IMR-90 (cell line): ENCODE measurements at regions not wholly inside any gene's neighbourhood (a gene's known extent, or its start where the extent isn't known, plus 50 kb on each side); places are given as distances from the start of the nearest gene placed in this dataset.

Experiments
- ATAC-seq: fragments of 200-7000 bp; cut with Tn5 transposase; 2 replicates; pipeline ENCODE4 v1.9.1; 2020; ENCODE audit warnings: low read depth, mild to moderate bottlenecking, moderate library complexity
- BruUV-seq: library from RNA; stranded (reverse); fragments of 400-500 nt; replicated peaks from 2 replicates; lab custom pipeline; 2021; lab: Mats Ljungman, UMichigan
- CTCF ChIA-PET: fragments of 300-600 bp; formaldehyde crosslinking; extraction: SDS; loops from one replicate; lab custom pipeline; 2021; ENCODE audit warnings: antibody characterized with exemption; lab: Yijun Ruan, JAX
- POLR2A ChIA-PET: fragments of 300-600 bp; sonication (Branson Sonifier 250); formaldehyde crosslinking; loops from one replicate; lab custom pipeline; 2022; ENCODE audit warnings: antibody characterized with exemption; ENCODE audit not compliant: unreplicated experiment; lab: Charles Lee
- DNase-seq: peaks from one replicate; pipeline ENCODE4 v3.0.0; 2013
- H2AFZ ChIP-seq: replicated peaks from 2 replicates; pipeline ENCODE3; 2013; ENCODE audit warnings: low read length, mild to moderate bottlenecking; ENCODE audit not compliant: poor library complexity
- H2AK5ac ChIP-seq: 2 replicates; pipeline ENCODE4 v1.6.1; 2013; ENCODE audit warnings: low read depth, low read length, inconsistent platforms
- H2AK9ac ChIP-seq: replicated peaks from 2 replicates; pipeline ENCODE3; 2013; ENCODE audit warnings: mild to moderate bottlenecking, low read depth, low read length, moderate library complexity; ENCODE audit not compliant: poor library complexity
- H2BK120ac ChIP-seq: 2 replicates; pipeline ENCODE4 v1.6.1; 2013; ENCODE audit warnings: low read depth, low read length, inconsistent platforms
- H2BK15ac ChIP-seq: 3 replicates; pipeline ENCODE4 v1.6.1; 2013; ENCODE audit warnings: low read depth, low read length, inconsistent platforms
- H2BK20ac ChIP-seq: 2 replicates; pipeline ENCODE4 v1.6.1; 2013; ENCODE audit warnings: low read depth, mild to moderate bottlenecking, inconsistent platforms, low read length, moderate library complexity
- H2BK5ac ChIP-seq: 2 replicates; pipeline ENCODE4 v1.6.1; 2013; ENCODE audit warnings: mild to moderate bottlenecking, low read depth, low read length, inconsistent platforms; ENCODE audit not compliant: poor library complexity, severe bottlenecking
- H3K14ac ChIP-seq: replicated peaks from 2 replicates; pipeline ENCODE4 v1.6.1; 2013; ENCODE audit warnings: low read depth, low read length, inconsistent platforms
- H3K18ac ChIP-seq: 2 replicates; pipeline ENCODE4 v1.6.1; 2013; ENCODE audit warnings: low read depth, low read length, control low read depth
- H3K23ac ChIP-seq: 2 replicates; pipeline ENCODE4 v1.6.1; 2013; ENCODE audit warnings: low read depth, low read length, inconsistent platforms
- H3K27ac ChIP-seq: 2 replicates; pipeline ENCODE4 v1.5.1; 2013; ENCODE audit warnings: mild to moderate bottlenecking, control low read depth, low read length; ENCODE audit not compliant: insufficient read depth
- H3K27me3 ChIP-seq: 2 replicates; pipeline ENCODE4 v1.6.1; 2013; ENCODE audit warnings: low read length; ENCODE audit not compliant: control insufficient read depth, insufficient read depth
- H3K36me3 ChIP-seq: 2 replicates; pipeline ENCODE4 v1.6.1; 2013; ENCODE audit warnings: low read length, mixed read lengths; ENCODE audit not compliant: control insufficient read depth, insufficient read depth
- H3K4ac ChIP-seq: 2 replicates; pipeline ENCODE4 v1.6.1; 2013; ENCODE audit warnings: low read depth, low read length, inconsistent platforms
- H3K4me1 ChIP-seq: 2 replicates; pipeline ENCODE4 v1.6.1; 2013; ENCODE audit warnings: low read length, mixed read lengths; ENCODE audit not compliant: control insufficient read depth, insufficient read depth
- H3K4me2 ChIP-seq: 2 replicates; pipeline ENCODE4 v1.6.1; 2013; ENCODE audit warnings: low read depth, mild to moderate bottlenecking, control low read depth, low read length, moderate library complexity
- H3K4me3 ChIP-seq: 2 replicates; pipeline ENCODE4 v1.5.1; 2013; ENCODE audit warnings: low read depth, mild to moderate bottlenecking, control low read depth, low read length, moderate library complexity; ENCODE audit not compliant: insufficient read depth
- H3K56ac ChIP-seq: 2 replicates; pipeline ENCODE4 v1.6.1; 2013; ENCODE audit warnings: low read length, inconsistent platforms; ENCODE audit not compliant: insufficient read depth; ENCODE audit errors: extremely low read depth
- H3K79me1 ChIP-seq, 2 experiments: 2 replicates each; pipeline ENCODE4 v1.6.1; 2013; ENCODE audit warnings: low read length in 2 of 2, inconsistent platforms in 1 of 2, low read depth in 1 of 2
- H3K9ac ChIP-seq: 2 replicates; pipeline ENCODE4 v1.6.1; 2013; ENCODE audit warnings: low read depth, low read length, control low read depth
- H3K9me1 ChIP-seq: 2 replicates; pipeline ENCODE4 v1.6.1; 2013; ENCODE audit warnings: low read length, inconsistent platforms; ENCODE audit not compliant: insufficient read depth
- H3K9me3 ChIP-seq: 2 replicates; pipeline ENCODE4 v1.6.1; 2013; ENCODE audit warnings: low read length; ENCODE audit not compliant: control insufficient read depth, insufficient read depth
- H4K20me1 ChIP-seq: 2 replicates; pipeline ENCODE4 v1.6.1; 2013; ENCODE audit warnings: low read length, inconsistent platforms; ENCODE audit not compliant: insufficient read depth
- H4K5ac ChIP-seq: 2 replicates; pipeline ENCODE4 v1.6.1; 2013; ENCODE audit warnings: mild to moderate bottlenecking, low read depth, low read length, control low read depth
- H4K8ac ChIP-seq, 2 experiments: 2 replicates each; pipeline ENCODE4 v1.6.1; 2013; ENCODE audit warnings: low read depth in 2 of 2, low read length in 2 of 2, control low read depth in 1 of 2, inconsistent platforms in 1 of 2
- H4K91ac ChIP-seq: 2 replicates; pipeline ENCODE4 v1.6.1; 2013; ENCODE audit warnings: low read depth, low read length, inconsistent platforms; ENCODE audit not compliant: insufficient read depth
- CEBPB ChIP-seq: IDR thresholded peaks from 2 replicates; pipeline ENCODE4 v1.6.1; 2012; ENCODE audit warnings: low read depth, low read length, improper control_type of control experiment
- CHD1 ChIP-seq: IDR thresholded peaks from 2 replicates; pipeline ENCODE4 v1.6.1; 2012; ENCODE audit warnings: low read depth, low read length, improper control_type of control experiment
- MAFK ChIP-seq: IDR thresholded peaks from 2 replicates; pipeline ENCODE4 v1.6.1; 2012; ENCODE audit warnings: low read depth, low read length, improper control_type of control experiment
- NFE2L2 ChIP-seq: fragments of 150-350 bp; IDR thresholded peaks from 2 replicates; pipeline ENCODE4 v1.6.1; 2016; ENCODE audit warnings: low read depth, mild to moderate bottlenecking, low read length
- POLR2A ChIP-seq: IDR thresholded peaks from 2 replicates; pipeline ENCODE4 v1.6.1; 2012; ENCODE audit warnings: mild to moderate bottlenecking, low read depth, low read length
- RAD21 ChIP-seq: IDR thresholded peaks from 2 replicates; pipeline ENCODE4 v1.6.1; 2012; ENCODE audit warnings: low read length, improper control_type of control experiment
- RCOR1 ChIP-seq: IDR thresholded peaks from 2 replicates; pipeline ENCODE4 v1.6.1; 2012; ENCODE audit warnings: mild to moderate bottlenecking, low read length, improper control_type of control experiment; ENCODE audit not compliant: insufficient replicate concordance
- RFX5 ChIP-seq: IDR thresholded peaks from 2 replicates; pipeline ENCODE4 v1.8.0; 2012; ENCODE audit warnings: low read depth, mild to moderate bottlenecking, low read length, moderate library complexity
- WGBS, 2 experiments: methylation state at CpG; one replicate each; pipeline versions ENCODE4 v1.1.5 to v1.1.7; 2013; ENCODE audit warnings: missing lambda C conversion rate in 2 of 2; ENCODE audit not compliant: insufficient read length in 1 of 2; ENCODE audit errors: extremely low coverage in 2 of 2; 5-methylcytosine and 5-hydroxymethylcytosine counted together
- dilution Hi-C: fragments of 300-500 bp; cut with HindIII; formaldehyde crosslinking; loops from one replicate; pipeline ENCODE4 v1.14.3; 2018; ENCODE audit warnings: low sequenced_read_pairs; ENCODE audit not compliant: unreplicated experiment
- in situ Hi-C: fragments of 300-500 bp; cut with MboI; formaldehyde crosslinking; loops from 3 replicates; pipeline ENCODE4 v1.14.3; 2019; ENCODE audit warnings: low sequenced_read_pairs, inconsistent platforms, mixed read lengths
- intact Hi-C: fragments of 100-400 bp; cut with micrococcal nuclease; formaldehyde crosslinking; loops from 2 replicates; pipeline ENCODE4 v1.10.0; 2022
- TF ChIP-seq, protein P1 (sequence below): fragments of 150-350 bp; IDR thresholded peaks from 2 replicates; pipeline ENCODE4 v1.6.1; 2016; ENCODE audit warnings: low read depth, mild to moderate bottlenecking, low read length, moderate library complexity, borderline replicate concordance

DNA sequence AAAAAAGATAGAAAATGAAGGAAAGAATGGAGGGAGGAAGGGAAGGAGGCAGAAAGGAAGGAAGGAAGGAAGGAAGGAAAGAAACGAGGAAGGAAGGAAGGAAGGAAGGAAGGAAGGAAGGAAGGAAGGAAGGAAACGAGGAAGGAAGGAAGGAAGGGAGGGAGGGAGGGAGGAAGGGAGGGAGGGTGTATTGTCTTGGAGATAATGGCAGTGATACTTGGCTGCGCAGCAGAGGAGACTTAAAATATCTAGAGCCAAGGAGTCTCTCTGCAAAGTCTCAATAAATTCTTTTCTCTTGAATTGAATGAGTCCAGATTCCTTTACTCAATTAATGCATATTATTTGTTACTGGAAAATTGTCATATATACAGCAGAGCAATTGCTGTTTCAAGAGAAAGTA is 1059.7 kb downstream of the ZPLD1 start:
- ChIA-PET CTCF (no interaction called here), POLR2A (no interaction called here)
- H3K9me1 ChIP-seq = no peaks in the 10 kb centered on the region
- no peaks in the 10 kb centered on the region for H3K27me3 ChIP-seq
- no peaks in the 10 kb centered on the region for H3K9me3 ChIP-seq
- H3K4me2 ChIP-seq = no peak overlapping the region
- H4K5ac ChIP-seq = no peak overlapping the region
- TF ChIP-seq, protein P1, sequence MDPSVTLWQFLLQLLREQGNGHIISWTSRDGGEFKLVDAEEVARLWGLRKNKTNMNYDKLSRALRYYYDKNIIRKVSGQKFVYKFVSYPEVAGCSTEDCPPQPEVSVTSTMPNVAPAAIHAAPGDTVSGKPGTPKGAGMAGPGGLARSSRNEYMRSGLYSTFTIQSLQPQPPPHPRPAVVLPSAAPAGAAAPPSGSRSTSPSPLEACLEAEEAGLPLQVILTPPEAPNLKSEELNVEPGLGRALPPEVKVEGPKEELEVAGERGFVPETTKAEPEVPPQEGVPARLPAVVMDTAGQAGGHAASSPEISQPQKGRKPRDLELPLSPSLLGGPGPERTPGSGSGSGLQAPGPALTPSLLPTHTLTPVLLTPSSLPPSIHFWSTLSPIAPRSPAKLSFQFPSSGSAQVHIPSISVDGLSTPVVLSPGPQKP = no peak
- no peak for TF ChIP-seq NFE2L2
- no peak for TF ChIP-seq RAD21
- TF ChIP-seq CHD1 = no peak
- no peak for TF ChIP-seq RFX5
- no peak for TF ChIP-seq CEBPB
- TF ChIP-seq MAFK = no peak
- TF ChIP-seq POLR2A = no peak
- TF ChIP-seq RCOR1 = no peak
- no peaks in the 10 kb centered on the region for H3K36me3 ChIP-seq
- in situ Hi-C loops (no loop called here), dilution Hi-C loops (no loop called here), intact Hi-C loops (no loop called here)
- H3K9ac ChIP-seq = no peak overlapping the region
- H3K18ac ChIP-seq = no peak overlapping the region
- H2BK15ac ChIP-seq = no peak overlapping the region
- no peak overlapping the region for H2AK5ac ChIP-seq
- H3K79me1 ChIP-seq = no peaks in the 10 kb centered on the region
- no peak overlapping the region for H4K91ac ChIP-seq
- H2AK9ac ChIP-seq = no peak overlapping the region
- 50% methylated on average over 1 of the region's 3 CpGs; no CpG with 5 or more reads in 1 of the 2 experiments for WGBS, 2 experiments
- H4K20me1 ChIP-seq = no peaks in the 10 kb centered on the region
- H4K8ac ChIP-seq = no peak overlapping the region
- no peak overlapping the region for H2BK5ac ChIP-seq
- H3K27ac ChIP-seq = no peak overlapping the region
- H2AFZ ChIP-seq = no peak overlapping the region
- no peak overlapping the region for H3K4ac ChIP-seq
- H3K14ac ChIP-seq = no peak overlapping the region
- H2BK20ac ChIP-seq = no peak overlapping the region
- no peak overlapping the region for H2BK120ac ChIP-seq
- no TSS peak for BruUV-seq
- H3K23ac ChIP-seq = no peak overlapping the region
- no peak overlapping the region for H3K4me3 ChIP-seq
- no peaks in the 10 kb centered on the region for H3K4me1 ChIP-seq
- ATAC-seq (no peak), DNase-seq (no peak)
- no peak overlapping the region for H3K56ac ChIP-seq
